K562 (cell line): ENCODE measurements at regions not wholly inside any gene's neighbourhood (a gene's known extent, or its start where the extent isn't known, plus 50 kb on each side); places are given as distances from the start of the nearest gene placed in this dataset.

Experiments used
- CHD7 ChIP-seq: fragments of 200-600 bp; sonication (generic); IDR thresholded peaks from one replicate; pipeline ENCODE4 v1.6.1; 2012; ENCODE audit warnings: mild to moderate bottlenecking, low read depth, low read length, inconsistent platforms
- E2F5 ChIP-seq: sonication (generic); formaldehyde crosslinking; IDR thresholded peaks from 2 replicates; pipeline ENCODE4 v1.8.0; 2022; ENCODE audit warnings: mild to moderate bottlenecking, missing genetic modification reagents
- EP300 ChIP-seq: IDR thresholded peaks from 2 replicates; pipeline ENCODE4 v1.6.1; 2012; ENCODE audit warnings: low read length, improper control_type of control experiment
- HDAC6 ChIP-seq: IDR thresholded peaks from 2 replicates; pipeline ENCODE4 v1.6.1; 2012; ENCODE audit warnings: low read depth, mild to moderate bottlenecking, control low read depth, inconsistent platforms, low read length, moderate library complexity
- LCOR ChIP-seq: sonication (generic); formaldehyde crosslinking; IDR thresholded peaks from 2 replicates; pipeline ENCODE4 v1.8.0; 2022; ENCODE audit warnings: mild to moderate bottlenecking, missing genetic modification reagents
- NEUROD1 ChIP-seq: fragments of 150-350 bp; IDR thresholded peaks from 2 replicates; pipeline ENCODE4 v1.6.1; 2014; ENCODE audit warnings: borderline replicate concordance, low read length, low read depth; ENCODE audit not compliant: partially characterized antibody
- RAD21 ChIP-seq, 2 experiments: fragments of 250-450 bp in 1 of 2; fragments of 450-650 bp in 1 of 2; sonication (Bioruptor Pico) in 1 of 2; formaldehyde crosslinking in 1 of 2; IDR thresholded peaks in 1 of 2; conservative IDR thresholded peaks in 1 of 2; 2 replicates each; pipeline versions ENCODE4 v1.4.0 to v1.8.0; 2020 to 2022; ENCODE audit warnings: mild to moderate bottlenecking in 2 of 2, moderate library complexity in 1 of 2
- RREB1 ChIP-seq: fragments of 250-450 bp; sonication (Bioruptor Pico); IDR thresholded peaks from 2 replicates; pipeline ENCODE4 v1.4.0; 2020
- SMC3 ChIP-seq: conservative IDR thresholded peaks from 2 replicates; pipeline ENCODE4 v1.6.1; 2011; ENCODE audit warnings: low read depth, low read length, improper control_type of control experiment; ENCODE audit not compliant: insufficient read depth
- TAF15 ChIP-seq: fragments of 200-400 bp; formaldehyde crosslinking; IDR thresholded peaks from 2 replicates; pipeline ENCODE4 v1.6.1; 2017; ENCODE audit warnings: mild to moderate bottlenecking, low read depth, low read length, moderate library complexity
- TCFL5 ChIP-seq: fragments of 250-450 bp; sonication (Bioruptor Pico); conservative IDR thresholded peaks from 2 replicates; pipeline ENCODE4 v1.6.1; 2021; ENCODE audit warnings: mild to moderate bottlenecking, moderate library complexity, matching md5 sums
- USF1 ChIP-seq: sonication (generic); formaldehyde crosslinking; IDR thresholded peaks from 2 replicates; pipeline ENCODE4 v1.9.0; 2022; ENCODE audit warnings: mild to moderate bottlenecking, missing genetic modification reagents
- ZNF280B ChIP-seq: fragments of 250-450 bp; sonication (Bioruptor Pico); IDR thresholded peaks from 2 replicates; pipeline ENCODE4 v1.5.1; 2021; ENCODE audit warnings: mild to moderate bottlenecking

GRCh38 chr6:82030301-82030700 is 217.2 kb downstream of the IBTK start:
- TF ChIP-seq SMC3 (no peak), TCFL5 (CRISPR knock-in tag) (no peak), E2F5 (CRISPR knock-in tag) (no peak), TAF15 (no peak), ZNF280B (no peak), RAD21 (CRISPR knock-in tag; conservative IDR thresholded peaks at IDR 0.05 in 1 of 2, IDR thresholded peaks at IDR 0.05 in 1 of 2) (no peak), NEUROD1 (no peak), LCOR (CRISPR knock-in tag) (no peak), CHD7 (no peak), EP300 (no peak), HDAC6 (no peak), USF1 (CRISPR knock-in tag) (no peak), RREB1 (CRISPR knock-in tag) (no peak)
